A549 (cell line): ENCODE measurements at regions not wholly inside any gene's neighbourhood (a gene's known extent, or its start where the extent isn't known, plus 50 kb on each side); places are given as distances from the start of the nearest gene placed in this dataset.

Source experiments
- ATAC-seq, 2 experiments: fragments of 200-7000 bp in 1 of 2; fragments of >200 bp in 1 of 2; cut with Nextera tagmentation in 1 of 2; cut with Tn5 transposase in 1 of 2; 3 replicates each; pipeline versions ENCODE4 v1.8.0 to v1.9.1; 2018 to 2020; ENCODE audit warnings: mild to moderate bottlenecking in 1 of 2, moderate library complexity in 1 of 2
- CTCF ChIA-PET: fragments of 300-600 bp; sonication (Branson Sonifier 250); formaldehyde crosslinking; extraction: SDS; loops from one replicate; lab custom pipeline; 2021; ENCODE audit warnings: antibody characterized with exemption, inconsistent platforms; lab: Yijun Ruan, JAX
- POLR2A ChIA-PET: fragments of 350-600 bp; formaldehyde crosslinking; extraction: SDS; loops from one replicate; lab custom pipeline; 2021; ENCODE audit warnings: antibody characterized with exemption, inconsistent platforms; lab: Yijun Ruan, JAX
- DNase-seq, 2 experiments: peaks; one replicate each; pipeline versions ENCODE4 v3.0.0 to v3.0.0-alpha.2; 2011 to 2016; ENCODE audit warnings: low read depth in 1 of 2, low spot score in 1 of 2
- FAIRE-seq: peaks from 2 replicates; lab custom pipeline; 2011; peaks lifted over from hg19 to GRCh38; lab: Jason Lieb, UNC
- H3K27ac ChIP-seq, 2 experiments: fragments of >200 bp; sonication (Bioruptor Twin); formaldehyde crosslinking; 3 replicates each; pipeline ENCODE4 v1.5.1; 2016 to 2017
- H3K4me1 ChIP-seq: fragments of >200 bp; sonication (Bioruptor Twin); formaldehyde crosslinking; 3 replicates; pipeline ENCODE4 v1.6.1; 2016
- H3K4me2 ChIP-seq: fragments of >200 bp; sonication (Bioruptor Twin); formaldehyde crosslinking; 3 replicates; pipeline ENCODE4 v1.6.1; 2016
- H3K4me3 ChIP-seq: fragments of >200 bp; sonication (Bioruptor Twin); formaldehyde crosslinking; 3 replicates; pipeline ENCODE4 v1.5.1; 2016
- H3K9me3 ChIP-seq: fragments of >200 bp; sonication (Bioruptor Twin); formaldehyde crosslinking; 3 replicates; pipeline ENCODE4 v1.6.1; 2016
- CBX2 ChIP-seq: fragments of 200-600 bp; sonication (generic); IDR thresholded peaks from 2 replicates; pipeline ENCODE4 v1.6.1; 2016; ENCODE audit warnings: low read depth, mild to moderate bottlenecking, borderline replicate concordance
- CEBPB ChIP-seq, 2 experiments: fragments of >200 bp in 1 of 2; sonication (Bioruptor Twin) in 1 of 2; formaldehyde crosslinking in 1 of 2; IDR thresholded peaks; 2 replicates each; pipeline ENCODE4 v1.6.1; 2012 to 2016
- CHD2 ChIP-seq: fragments of 150-350 bp; IDR thresholded peaks from 2 replicates; pipeline ENCODE4 v1.6.1; 2014; ENCODE audit warnings: low read length; ENCODE audit not compliant: partially characterized antibody
- CHD4 ChIP-seq: fragments of 200-600 bp; sonication (generic); IDR thresholded peaks from 2 replicates; pipeline ENCODE4 v1.6.1; 2016; ENCODE audit warnings: antibody characterized with exemption, mild to moderate bottlenecking, borderline replicate concordance
- EHF ChIP-seq: fragments of 250-450 bp; sonication (Bioruptor Pico); IDR thresholded peaks from 2 replicates; pipeline ENCODE4 v1.5.0; 2020; ENCODE audit warnings: mild to moderate bottlenecking
- FOSB ChIP-seq: fragments of 250-450 bp; sonication (Bioruptor Pico); IDR thresholded peaks from 2 replicates; pipeline ENCODE4 v1.5.0; 2020; ENCODE audit warnings: mild to moderate bottlenecking, moderate library complexity
- FOSL2 ChIP-seq, 2 experiments: fragments of 450-650 bp in 1 of 2; fragments of >200 bp in 1 of 2; sonication (Bioruptor Twin) in 1 of 2; formaldehyde crosslinking; IDR thresholded peaks; 2 replicates each; pipeline versions ENCODE4 v1.5.0 to v1.6.1; 2016 to 2020; ENCODE audit warnings: mild to moderate bottlenecking in 1 of 2, moderate library complexity in 1 of 2
- FOXS1 ChIP-seq: fragments of 250-450 bp; sonication (Bioruptor Pico); IDR thresholded peaks from 2 replicates; pipeline ENCODE4 v1.5.0; 2020; ENCODE audit warnings: mild to moderate bottlenecking, moderate library complexity
- GATA3 ChIP-seq: IDR thresholded peaks from 2 replicates; pipeline ENCODE4 v1.6.1; 2012; ENCODE audit warnings: borderline replicate concordance
- JUN ChIP-seq, 2 experiments: fragments of >200 bp; sonication (Bioruptor Twin); formaldehyde crosslinking; IDR thresholded peaks; 2 replicates in 1 of 2; 3 replicates in 1 of 2; pipeline ENCODE4 v1.6.1; 2016 to 2017
- JUNB ChIP-seq: fragments of >200 bp; sonication (Bioruptor Twin); formaldehyde crosslinking; IDR thresholded peaks from 2 replicates; pipeline ENCODE4 v1.6.1; 2016
- KDM1A ChIP-seq: fragments of 200-600 bp; sonication (generic); IDR thresholded peaks from 2 replicates; pipeline ENCODE4 v1.6.1; 2016; ENCODE audit warnings: low read depth, mild to moderate bottlenecking
- MAX ChIP-seq: IDR thresholded peaks from 2 replicates; pipeline ENCODE4 v1.6.1; 2012
- NFE2L2 ChIP-seq: fragments of 150-350 bp; conservative IDR thresholded peaks from 2 replicates; pipeline ENCODE4 v1.6.1; 2014; ENCODE audit warnings: low read length
- NPAS2 ChIP-seq: fragments of 250-450 bp; sonication (Bioruptor Pico); IDR thresholded peaks from 2 replicates; pipeline ENCODE4 v1.8.0; 2022; ENCODE audit warnings: mild to moderate bottlenecking, moderate library complexity, borderline replicate concordance
- PBX3 ChIP-seq: IDR thresholded peaks from 2 replicates; pipeline ENCODE4 v1.6.1; 2012
- POLR2AphosphoS2 ChIP-seq: conservative IDR thresholded peaks from 2 replicates; pipeline ENCODE4 v1.6.1; 2012; ENCODE audit warnings: low read length, improper control_type of control experiment, inconsistent platforms
- RAD21 ChIP-seq, 2 experiments: fragments of >200 bp in 1 of 2; sonication (Bioruptor Twin) in 1 of 2; formaldehyde crosslinking in 1 of 2; IDR thresholded peaks in 1 of 2; conservative IDR thresholded peaks in 1 of 2; 2 replicates in 1 of 2; 3 replicates in 1 of 2; pipeline ENCODE4 v1.6.1; 2012 to 2018; ENCODE audit warnings: inconsistent platforms in 1 of 2
- RCOR1 ChIP-seq: fragments of 150-350 bp; IDR thresholded peaks from 2 replicates; pipeline ENCODE4 v1.6.1; 2014; ENCODE audit warnings: antibody characterized with exemption, low read length, low read depth
- RFX5 ChIP-seq: fragments of 450-650 bp; IDR thresholded peaks from 2 replicates; pipeline ENCODE4 v1.7.1; 2014; ENCODE audit warnings: antibody characterized with exemption, mild to moderate bottlenecking, moderate library complexity
- TFCP2L1 ChIP-seq: fragments of 250-450 bp; sonication (Bioruptor Pico); IDR thresholded peaks from 2 replicates; pipeline ENCODE4 v1.5.0; 2021; ENCODE audit warnings: mild to moderate bottlenecking
- ZC3H11A ChIP-seq: fragments of 450-650 bp; IDR thresholded peaks from 2 replicates; pipeline ENCODE4 v1.6.1; 2014; ENCODE audit warnings: antibody characterized with exemption, mild to moderate bottlenecking
- ZSCAN20 ChIP-seq: fragments of 250-450 bp; sonication (Bioruptor Pico); IDR thresholded peaks from 2 replicates; pipeline ENCODE4 v1.8.0; 2022; ENCODE audit warnings: mild to moderate bottlenecking, moderate library complexity
- TF ChIP-seq, protein P1 (sequence below): fragments of 250-450 bp; sonication (Bioruptor Pico); IDR thresholded peaks from 2 replicates; pipeline ENCODE4 v1.5.0; 2020; ENCODE audit warnings: low read depth, mild to moderate bottlenecking, moderate library complexity
- TF ChIP-seq, protein P2 (sequence below): fragments of 450-650 bp; IDR thresholded peaks from 2 replicates; pipeline ENCODE4 v1.6.1; 2014; ENCODE audit warnings: antibody characterized with exemption
- TF ChIP-seq, protein P3 (sequence below): fragments of >200 bp; sonication (Bioruptor Twin); formaldehyde crosslinking; IDR thresholded peaks from 3 replicates; pipeline ENCODE4 v1.6.1; 2016

DNA sequence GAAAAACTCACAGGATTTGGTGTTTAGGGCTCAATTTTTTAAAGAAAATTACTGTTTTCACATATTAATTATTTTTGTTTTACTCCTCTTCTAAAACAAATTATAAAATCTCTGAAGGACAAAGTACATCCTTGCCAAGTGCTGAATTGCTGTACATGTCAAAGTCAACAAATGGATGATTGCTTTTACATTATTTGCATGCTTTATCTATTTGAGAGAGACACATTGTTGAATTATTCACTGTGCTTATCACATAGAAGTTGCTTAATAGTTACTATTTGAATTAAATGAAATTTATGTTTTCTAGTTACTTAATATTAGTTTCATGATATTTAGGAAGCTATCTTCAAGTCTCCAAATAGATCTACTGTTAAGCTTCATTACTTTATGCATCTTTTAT is 318.6 kb upstream of the PTCHD4 start (continued):
- TF ChIP-seq ZC3H11A: no peak
- TF ChIP-seq, protein P1, sequence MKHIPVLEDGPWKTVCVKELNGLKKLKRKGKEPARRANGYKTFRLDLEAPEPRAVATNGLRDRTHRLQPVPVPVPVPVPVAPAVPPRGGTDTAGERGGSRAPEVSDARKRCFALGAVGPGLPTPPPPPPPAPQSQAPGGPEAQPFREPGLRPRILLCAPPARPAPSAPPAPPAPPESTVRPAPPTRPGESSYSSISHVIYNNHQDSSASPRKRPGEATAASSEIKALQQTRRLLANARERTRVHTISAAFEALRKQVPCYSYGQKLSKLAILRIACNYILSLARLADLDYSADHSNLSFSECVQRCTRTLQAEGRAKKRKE (CRISPR knock-in tag): no peak
- TF ChIP-seq CBX2: no peak
- TF ChIP-seq FOXS1 (CRISPR knock-in tag): no peak
- no peak for TF ChIP-seq CHD2
- TF ChIP-seq NFE2L2: no peak
- peak; percentile 70 for TF ChIP-seq GATA3
- no peak for TF ChIP-seq PBX3
- peak in 1 of 2 experiments; percentile 68; a peak in 2 of 4 replicates for TF ChIP-seq CEBPB (IDR thresholded peaks at IDR 0.05)

DNA sequence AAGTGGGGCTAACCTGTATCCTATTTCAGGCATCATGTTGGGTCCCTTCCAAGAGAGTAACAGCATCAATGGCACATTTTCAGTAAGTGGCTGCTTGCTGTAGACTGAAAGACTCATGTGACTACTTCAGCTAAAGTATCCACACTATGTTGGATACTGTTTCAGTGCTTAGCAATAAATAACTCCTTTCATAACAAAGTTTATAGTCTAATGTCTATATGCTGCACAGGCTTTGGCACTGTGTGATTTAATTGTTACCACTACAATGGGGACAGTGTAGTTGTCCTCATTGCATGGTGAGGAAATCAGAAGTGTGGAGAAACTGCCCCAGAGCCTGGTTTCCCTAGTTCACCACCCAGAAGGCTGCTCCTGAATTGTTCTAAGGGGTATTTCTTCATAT is 318.0 kb upstream of the PTCHD4 start:
- no peak for DNase-seq
- H3K27ac ChIP-seq: peak overlapping the region; percentile 74 to 83
- POLR2A ChIA-PET: no interaction called here
- H3K4me3 ChIP-seq: no peak overlapping the region
- peak in 1 of 2 experiments; percentile 24; a peak in 2 of 6 replicates for ATAC-seq
- peak overlapping the region; percentile 29 for H3K4me2 ChIP-seq
- TF ChIP-seq EHF (CRISPR knock-in tag) (no peak), POLR2AphosphoS2 (no peak), ZSCAN20 (CRISPR knock-in tag) (no peak), MAX (no peak), KDM1A (no peak), JUN (IDR thresholded peaks at IDR 0.05) (no peak), RAD21 (conservative IDR thresholded peaks at IDR 0.05 in 1 of 2, IDR thresholded peaks at IDR 0.05 in 1 of 2) (no peak), FOSL2 (IDR thresholded peaks at IDR 0.05) (no peak), FOSL2 (CRISPR knock-in tag; IDR thresholded peaks at IDR 0.05) (no peak), CHD4 (no peak), RFX5 (no peak), JUNB (no peak), RCOR1 (no peak), FOXS1 (CRISPR knock-in tag) (no peak), NPAS2 (CRISPR knock-in tag) (no peak), FOSB (CRISPR knock-in tag) (no peak), TFCP2L1 (CRISPR knock-in tag) (no peak)
- TF ChIP-seq, protein P2, sequence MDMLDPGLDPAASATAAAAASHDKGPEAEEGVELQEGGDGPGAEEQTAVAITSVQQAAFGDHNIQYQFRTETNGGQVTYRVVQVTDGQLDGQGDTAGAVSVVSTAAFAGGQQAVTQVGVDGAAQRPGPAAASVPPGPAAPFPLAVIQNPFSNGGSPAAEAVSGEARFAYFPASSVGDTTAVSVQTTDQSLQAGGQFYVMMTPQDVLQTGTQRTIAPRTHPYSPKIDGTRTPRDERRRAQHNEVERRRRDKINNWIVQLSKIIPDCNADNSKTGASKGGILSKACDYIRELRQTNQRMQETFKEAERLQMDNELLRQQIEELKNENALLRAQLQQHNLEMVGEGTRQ: no peak
- TF ChIP-seq, protein P1 (CRISPR knock-in tag): no peak
- TF ChIP-seq, protein P3, sequence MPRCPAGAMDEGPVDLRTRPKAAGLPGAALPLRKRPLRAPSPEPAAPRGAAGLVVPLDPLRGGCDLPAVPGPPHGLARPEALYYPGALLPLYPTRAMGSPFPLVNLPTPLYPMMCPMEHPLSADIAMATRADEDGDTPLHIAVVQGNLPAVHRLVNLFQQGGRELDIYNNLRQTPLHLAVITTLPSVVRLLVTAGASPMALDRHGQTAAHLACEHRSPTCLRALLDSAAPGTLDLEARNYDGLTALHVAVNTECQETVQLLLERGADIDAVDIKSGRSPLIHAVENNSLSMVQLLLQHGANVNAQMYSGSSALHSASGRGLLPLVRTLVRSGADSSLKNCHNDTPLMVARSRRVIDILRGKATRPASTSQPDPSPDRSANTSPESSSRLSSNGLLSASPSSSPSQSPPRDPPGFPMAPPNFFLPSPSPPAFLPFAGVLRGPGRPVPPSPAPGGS: no peak
- peaks cover 26% of the 10 kb centered on the region for H3K4me1 ChIP-seq
- CTCF ChIA-PET: no interaction called here
- 0 out of 3 replicates have a peak, but pooled peaks cover 3% of the 10 kb centered on the region for H3K9me3 ChIP-seq
- FAIRE-seq: no peak
